SH-SY5Y (cell line): ENCODE measurements at regions not wholly inside any gene's neighbourhood (a gene's known extent, or its start where the extent isn't known, plus 50 kb on each side); places are given as distances from the start of the nearest gene placed in this dataset.

ENCODE experiments used
- GATA2 ChIP-seq: IDR thresholded peaks from 2 replicates; pipeline ENCODE4 v1.6.1; 2011; ENCODE audit warnings: mild to moderate bottlenecking, low read depth, low read length
- GATA3 ChIP-seq: IDR thresholded peaks from 2 replicates; pipeline ENCODE4 v1.6.1; 2011; ENCODE audit warnings: low read depth, mild to moderate bottlenecking, low read length, moderate library complexity

- TF ChIP-seq GATA3 = no peak
These were observed 1600.5 kb upstream of the SEL1L start for GRCh38 chr14:83133981-83134645.

GRCh38 chr14:83140756-83141155 lies 1607.1 kb upstream of the SEL1L start:
- no peak for TF ChIP-seq GATA3
- no peak for TF ChIP-seq GATA2

- TF ChIP-seq GATA2 = no peak
These were observed 1613.4 kb upstream of the SEL1L start for GRCh38 chr14:83147006-83147405.

GRCh38 chr14:83151571-83151970 lies 1617.9 kb upstream of the SEL1L start:
- TF ChIP-seq GATA2 (no peak), GATA3 (no peak)

GRCh38 chr14:83153081-83153480 lies 1619.4 kb upstream of the SEL1L start:
- TF ChIP-seq GATA2 (no peak), GATA3 (no peak)

GRCh38 chr14:83162361-83162929 lies 1628.8 kb upstream of the SEL1L start:
- TF ChIP-seq GATA2 (no peak), GATA3 (no peak)

- no peak for TF ChIP-seq GATA2
- TF ChIP-seq GATA3 = no peak
These were observed 1629.4 kb upstream of the SEL1L start for GRCh38 chr14:83163016-83163415.

- TF ChIP-seq GATA3 = no peak
- no peak for TF ChIP-seq GATA2
These were observed 1630.4 kb upstream of the SEL1L start for GRCh38 chr14:83164016-83164415.

- TF ChIP-seq GATA2 = no peak
- no peak for TF ChIP-seq GATA3
These were observed 1630.9 kb upstream of the SEL1L start for GRCh38 chr14:83164591-83164990.

- no peak for TF ChIP-seq GATA2
- TF ChIP-seq GATA3 = no peak
These were observed 1636.5 kb upstream of the SEL1L start for GRCh38 chr14:83170165-83170564.

- TF ChIP-seq GATA2 = no peak
- no peak for TF ChIP-seq GATA3
These were observed 1638.1 kb upstream of the SEL1L start for GRCh38 chr14:83171761-83172160.

- no peak for TF ChIP-seq GATA2
- TF ChIP-seq GATA3 = no peak
These were observed 1638.7 kb upstream of the SEL1L start for GRCh38 chr14:83172363-83172762.

GRCh38 chr14:83173687-83174086 lies 1640.0 kb upstream of the SEL1L start:
- no peak for TF ChIP-seq GATA3
- TF ChIP-seq GATA2 = no peak

GRCh38 chr14:83184531-83184930 lies 1650.9 kb upstream of the SEL1L start:
- no peak for TF ChIP-seq GATA2
- TF ChIP-seq GATA3 = no peak

GRCh38 chr14:83196236-83196635 lies 1662.6 kb upstream of the SEL1L start:
- TF ChIP-seq GATA2 (no peak), GATA3 (no peak)

GRCh38 chr14:83197271-83197670 lies 1663.6 kb upstream of the SEL1L start:
- TF ChIP-seq GATA3 = no peak
- TF ChIP-seq GATA2 = no peak

- no peak for TF ChIP-seq GATA2
- TF ChIP-seq GATA3 = no peak
These were observed 1673.9 kb upstream of the SEL1L start for GRCh38 chr14:83207550-83207949.
